Stimulated activated CD4-positive, alpha-beta T cell treated with anti-CD3 and anti-CD28 coated beads, Interleukin-15, amount 100 ng/mL, for 24 hours (primary cell): ENCODE measurements at regions not wholly inside any gene's neighbourhood (a gene's known extent, or its start where the extent isn't known, plus 50 kb on each side); places are given as distances from the start of the nearest gene placed in this dataset.

Source experiments
- DNase-seq: peaks from one replicate; pipeline ENCODE4 v3.0.0-alpha.2; 2020

DNA sequence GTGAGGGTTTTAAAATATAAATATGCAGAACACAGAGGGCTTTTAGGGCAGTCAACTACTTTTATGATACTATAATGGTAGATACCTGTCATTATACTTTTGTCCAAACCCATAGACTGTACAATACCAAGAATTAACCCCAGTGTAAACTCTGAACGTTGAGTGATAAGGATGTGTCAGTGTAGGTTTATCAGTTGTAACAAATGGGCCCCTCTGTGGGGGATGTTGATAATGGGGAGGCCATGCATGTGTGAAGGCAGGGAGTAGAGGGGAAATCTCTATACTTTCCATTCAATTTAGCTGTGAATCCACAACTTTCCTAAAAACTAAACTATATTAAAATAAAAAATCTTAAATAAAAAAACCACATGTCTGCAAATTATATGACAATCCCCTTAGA is 193.5 kb upstream of the CAMK1G start:
- no peak for DNase-seq

DNA sequence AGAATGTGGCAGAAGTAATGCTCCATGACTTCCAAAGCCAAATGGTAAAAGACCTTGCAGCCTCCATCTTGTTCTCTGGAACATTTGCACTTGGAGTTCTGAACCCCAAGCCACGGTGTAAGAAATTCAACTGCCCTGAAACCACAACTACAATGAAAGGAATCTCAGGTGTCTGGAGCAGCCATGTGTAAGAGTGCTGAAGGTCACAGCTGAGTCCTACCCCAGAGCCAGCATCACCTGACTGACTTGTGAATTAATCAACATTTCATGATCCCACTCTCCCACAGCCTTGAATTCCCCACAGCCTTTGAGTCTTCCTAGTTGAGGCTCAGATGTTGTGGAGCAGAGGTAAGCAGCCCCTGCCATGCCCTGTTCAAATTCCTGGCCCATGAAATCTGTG is 192.8 kb upstream of the CAMK1G start:
- no peak for DNase-seq

DNA sequence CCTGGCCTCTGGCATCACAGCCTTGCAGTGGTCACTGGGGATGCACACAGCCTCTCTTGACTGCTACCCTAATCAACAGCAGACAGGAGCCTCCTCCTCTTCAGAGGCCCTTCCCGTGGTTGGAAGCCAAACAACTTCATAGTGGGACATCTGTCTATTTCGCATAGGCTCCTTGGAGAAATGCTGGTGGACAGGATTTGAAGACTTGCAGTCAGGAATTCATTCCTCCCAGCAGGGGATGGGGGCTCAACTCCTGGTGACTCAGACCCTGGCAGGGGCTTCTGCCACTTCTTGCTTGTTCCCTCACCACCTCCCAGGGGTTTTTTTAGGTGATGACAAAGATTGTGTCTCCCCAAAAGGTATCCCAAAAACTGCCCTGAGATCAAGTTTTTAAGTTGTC is 191.7 kb upstream of the CAMK1G start:
- no peak for DNase-seq

DNA sequence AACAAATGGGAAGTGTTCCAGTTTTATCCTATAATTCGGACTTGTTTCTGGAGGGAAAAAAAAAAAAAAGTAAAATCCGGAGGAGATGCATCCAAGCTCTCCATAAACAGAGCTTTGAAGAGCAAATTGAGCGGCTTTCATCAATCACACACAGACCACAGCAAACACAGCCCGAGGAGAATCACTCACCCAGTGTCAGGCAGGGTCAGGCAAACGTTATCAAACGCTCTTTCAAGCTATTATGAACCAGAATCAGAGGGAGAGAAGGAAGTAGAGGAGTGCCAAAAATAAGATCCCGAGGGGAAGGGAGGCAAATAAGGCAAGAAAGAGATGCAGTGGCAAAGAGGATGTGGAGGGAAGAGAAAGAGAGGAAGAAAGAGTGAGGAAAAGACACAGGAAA is 188.3 kb upstream of the CAMK1G start:
- DNase-seq, result no peak

DNA sequence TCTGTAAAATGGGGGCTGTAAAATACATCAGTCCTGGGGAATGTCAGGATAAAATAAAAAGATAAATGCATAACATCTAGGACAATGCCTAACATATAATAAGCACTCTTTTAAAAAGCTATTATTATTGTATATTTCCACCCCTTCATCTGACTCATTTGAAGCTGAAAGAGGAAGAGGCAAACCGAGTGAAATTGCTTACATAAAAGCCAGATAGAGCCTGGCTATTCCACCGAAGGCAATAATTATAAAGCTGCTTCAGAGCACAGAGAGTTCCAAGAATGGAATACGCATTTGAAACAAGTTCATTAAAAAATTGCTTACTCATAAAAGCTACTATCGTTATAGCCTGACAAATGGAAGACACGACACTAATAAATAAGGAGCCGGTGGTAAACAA is 186.1 kb upstream of the CAMK1G start:
- no peak for DNase-seq

DNA sequence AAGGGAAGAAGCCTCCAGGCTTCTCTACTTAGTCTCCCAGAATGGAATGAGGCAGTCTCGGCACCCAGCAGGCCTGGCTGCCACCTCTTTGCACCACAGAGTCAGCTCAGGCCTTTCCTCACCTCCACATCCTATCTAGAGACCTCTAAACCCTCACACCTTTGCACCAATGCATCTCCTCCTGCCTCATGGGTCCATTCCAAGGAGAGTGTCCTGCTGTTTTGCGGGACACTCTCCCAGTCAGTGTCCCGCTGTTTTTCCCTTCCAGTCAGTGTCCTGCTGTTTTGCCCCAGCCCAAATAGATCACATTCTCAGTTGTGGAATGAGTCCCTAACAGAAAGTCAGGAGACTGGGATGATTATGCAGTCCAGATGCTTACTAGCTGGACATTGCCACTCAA is 185.6 kb upstream of the CAMK1G start:
- no peak for DNase-seq

DNA sequence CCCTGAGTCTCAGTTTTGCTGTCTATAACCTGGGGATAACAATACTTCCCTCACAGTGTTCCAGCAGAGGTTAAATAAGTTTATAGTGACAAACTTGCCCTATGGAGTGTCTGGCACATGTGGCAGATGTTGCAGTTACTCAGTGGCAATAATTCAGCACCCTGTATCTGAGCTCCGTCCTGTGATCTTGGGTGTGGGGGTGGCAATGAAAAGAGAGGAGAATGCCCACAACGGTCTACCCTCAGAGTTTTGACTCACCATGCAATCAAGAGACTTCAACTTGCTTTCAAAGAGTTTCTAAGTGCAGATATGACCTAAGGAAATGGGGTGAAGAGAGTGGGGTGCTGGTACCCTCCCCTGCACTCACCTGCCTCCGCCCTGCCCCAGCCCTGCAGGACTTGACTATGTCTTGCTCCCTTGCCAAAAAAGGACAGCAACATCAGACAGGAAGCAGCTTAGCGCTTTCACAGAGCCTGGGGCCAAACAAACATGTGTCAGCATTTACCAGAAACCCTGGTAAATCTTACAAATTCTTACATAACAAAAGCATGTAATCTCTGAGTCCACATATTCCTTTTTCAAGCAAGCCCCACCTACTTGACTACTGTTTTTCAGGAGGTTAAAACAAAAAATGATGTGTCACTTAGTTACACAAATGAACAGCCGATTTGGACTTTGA is 185.1 kb upstream of the CAMK1G start:
- DNase-seq, result no peak

DNA sequence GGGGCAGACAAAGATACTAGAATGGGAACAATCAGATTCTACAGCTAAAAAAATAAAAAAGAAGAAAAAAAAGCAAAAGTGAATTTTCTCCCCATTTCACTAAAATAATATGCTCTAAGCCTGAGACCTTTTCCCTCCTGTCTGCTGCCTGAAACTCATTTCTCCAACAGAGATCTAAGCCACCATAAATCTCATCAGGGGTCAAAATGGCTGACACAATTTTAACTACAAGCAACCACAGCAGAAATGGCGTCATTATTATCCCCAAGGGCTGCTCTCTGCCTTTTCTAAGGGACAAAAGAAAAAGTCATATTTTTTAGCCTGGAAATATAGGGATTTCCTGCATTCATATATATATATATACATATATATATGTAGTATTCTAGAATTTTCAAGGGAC is 183.7 kb upstream of the CAMK1G start:
- no peak for DNase-seq

DNA sequence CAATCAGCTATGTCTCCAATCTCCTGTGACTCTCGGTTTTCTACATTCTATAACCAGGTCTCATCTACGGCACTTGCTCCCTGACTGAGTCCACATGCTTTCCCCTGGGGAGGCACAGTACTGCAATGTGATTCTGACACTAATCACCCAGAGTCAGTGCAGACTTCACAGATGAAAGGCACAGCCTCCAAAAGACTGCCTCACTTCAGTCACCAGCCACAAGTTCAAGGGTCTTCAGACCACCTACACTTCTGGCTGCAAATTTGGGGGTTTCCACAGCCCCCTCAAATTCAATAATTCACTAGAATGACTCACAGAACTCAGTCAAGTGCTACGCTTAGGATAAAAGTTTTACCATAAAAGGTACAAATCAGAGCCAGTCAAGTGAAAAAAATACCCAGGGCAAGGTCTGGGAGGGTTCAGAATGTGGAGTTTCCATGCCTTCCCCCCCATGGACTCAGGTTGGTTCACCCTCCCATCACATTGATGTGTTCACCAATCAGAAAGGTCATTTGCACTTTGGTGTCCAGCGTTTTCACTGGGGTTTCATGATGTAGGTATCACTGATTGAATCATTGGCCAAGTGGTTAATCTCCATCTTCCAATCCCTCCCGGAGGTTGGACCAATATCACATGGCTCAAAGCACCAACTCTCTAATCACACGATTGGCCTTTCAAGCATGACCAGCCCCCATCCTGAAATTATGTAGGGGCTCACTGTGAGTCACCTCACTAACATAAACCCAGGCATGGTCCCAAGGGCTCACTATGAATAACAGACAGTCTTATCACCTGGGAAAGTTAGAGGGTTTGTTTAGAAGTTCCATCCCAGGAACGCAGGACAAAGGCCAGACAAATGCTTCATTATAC is 182.9 kb upstream of the CAMK1G start:
- DNase-seq, result no peak

DNA sequence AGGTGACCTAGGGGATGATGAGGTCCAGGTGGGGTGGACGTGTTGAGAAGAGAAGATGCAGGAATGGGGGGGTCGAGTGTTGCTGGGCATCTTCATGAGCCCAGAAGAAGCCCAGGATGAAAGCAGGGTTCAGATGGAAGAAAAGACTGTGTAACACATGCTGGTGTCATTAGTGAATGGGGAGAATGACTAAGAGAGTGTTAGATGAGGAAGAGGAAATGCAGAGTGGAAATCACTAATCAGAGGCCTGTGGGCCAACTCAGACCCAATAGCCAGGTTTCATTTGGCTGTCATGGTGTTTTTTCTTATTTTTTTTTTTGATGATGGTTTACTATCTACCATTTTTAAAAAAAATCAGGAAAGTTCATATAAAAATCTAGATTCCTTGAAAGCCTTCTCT is 180.8 kb upstream of the CAMK1G start:
- DNase-seq, result no peak

DNA sequence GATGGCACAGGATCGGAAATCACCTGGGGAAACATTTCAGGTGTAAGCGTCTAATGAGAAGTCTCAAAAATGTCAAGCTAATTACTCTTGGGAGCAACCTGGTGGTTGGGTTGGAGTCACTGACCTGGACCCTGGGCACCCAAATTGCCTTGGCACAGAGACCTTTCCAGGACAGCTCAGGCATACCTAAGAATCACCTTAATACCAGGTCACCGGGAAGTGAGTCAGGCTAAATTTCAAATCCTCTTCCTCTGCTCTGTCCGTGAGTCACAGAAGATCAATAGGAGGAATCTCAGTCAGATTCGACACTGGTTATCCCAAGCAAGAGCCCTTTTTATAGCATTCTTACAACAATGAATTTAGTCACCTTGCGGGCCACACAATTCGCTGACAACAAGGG is 179.6 kb upstream of the CAMK1G start:
- no peak for DNase-seq

DNA sequence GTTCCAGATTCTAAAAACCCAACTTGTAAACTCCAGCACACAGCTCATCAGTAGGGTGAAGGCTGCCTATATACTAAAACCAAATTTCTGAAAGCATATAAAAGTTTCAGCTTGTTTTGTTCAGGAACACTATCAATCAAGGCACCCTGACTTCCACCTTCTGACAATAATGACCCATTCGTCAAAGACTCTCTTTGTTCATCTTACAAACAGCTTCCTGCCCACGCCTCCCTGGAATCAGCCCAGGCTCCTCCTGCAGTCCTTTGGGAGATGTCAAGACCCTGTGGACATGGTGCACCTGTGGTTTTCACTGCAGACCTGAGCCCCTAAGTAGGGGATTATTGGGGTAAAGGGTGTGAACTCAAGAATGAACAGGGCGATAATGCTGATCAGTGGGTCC is 178.9 kb upstream of the CAMK1G start:
- no peak for DNase-seq

DNA sequence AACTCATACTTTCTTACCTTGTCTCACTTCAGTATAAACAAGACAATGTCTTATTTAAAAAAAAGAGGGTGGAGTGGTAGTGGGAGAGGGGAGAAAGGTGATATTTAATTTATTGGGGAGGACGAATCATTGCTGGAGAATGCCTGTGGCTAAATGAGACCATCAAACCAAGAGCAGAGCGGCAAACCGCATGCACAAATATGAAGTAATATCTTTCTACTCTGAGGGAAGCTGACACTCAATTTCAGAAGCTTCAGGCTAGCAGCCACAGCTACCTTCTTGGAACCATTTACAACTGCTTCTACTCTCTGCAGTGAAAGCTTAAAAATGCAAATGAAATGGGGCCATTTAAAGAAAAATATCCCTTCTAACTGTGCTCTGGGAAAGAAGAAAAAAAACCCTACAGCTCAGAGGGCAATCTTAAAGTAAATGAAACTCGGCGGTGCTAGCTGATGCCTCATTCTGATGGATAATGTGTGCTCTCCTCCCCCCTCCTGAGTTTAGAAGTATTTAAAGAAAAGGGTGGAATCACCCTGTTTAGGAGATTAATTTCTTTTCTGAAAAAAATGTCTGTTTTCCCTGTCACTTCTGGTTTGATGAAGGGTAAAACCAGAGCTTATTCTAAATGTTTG is 178.2 kb upstream of the CAMK1G start:
- no peak for DNase-seq

DNA sequence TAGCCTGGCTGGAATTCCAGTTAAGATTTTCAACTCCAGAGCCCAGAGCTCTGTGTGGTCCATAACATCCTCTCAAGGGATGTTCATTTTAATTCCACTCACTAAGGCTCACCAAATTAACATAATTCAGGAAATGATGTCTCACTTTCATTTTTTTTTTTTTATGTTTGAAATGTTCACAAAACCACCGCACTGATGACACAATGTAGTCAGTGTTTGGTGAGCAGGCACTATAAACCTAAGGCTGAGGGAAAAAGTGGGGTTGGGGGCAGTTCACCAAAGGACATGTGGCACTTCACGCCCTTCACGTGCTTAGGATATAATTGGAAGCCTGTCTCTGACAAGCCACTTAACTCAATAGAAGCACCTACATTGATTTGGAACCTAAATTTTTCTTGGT is 177.3 kb upstream of the CAMK1G start:
- DNase-seq, result no peak

DNA sequence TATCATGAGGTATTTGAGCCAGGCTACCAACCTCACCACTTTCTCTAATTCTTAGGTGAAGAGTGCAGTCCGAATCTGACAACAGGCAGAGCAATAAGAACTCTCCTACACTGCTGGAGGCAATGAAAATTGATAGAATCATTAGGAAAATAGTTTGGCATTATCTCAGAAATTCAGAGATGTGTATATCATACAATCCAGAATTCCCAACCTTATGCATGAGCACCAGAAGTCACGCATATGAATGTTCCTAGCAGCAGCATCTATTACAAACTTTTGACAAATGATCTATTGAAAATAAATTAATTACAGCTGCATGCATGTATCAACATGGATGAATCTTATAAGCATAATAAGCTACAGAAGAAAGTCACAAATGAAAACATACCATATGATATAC is 176.9 kb upstream of the CAMK1G start:
- DNase-seq, result no peak

DNA sequence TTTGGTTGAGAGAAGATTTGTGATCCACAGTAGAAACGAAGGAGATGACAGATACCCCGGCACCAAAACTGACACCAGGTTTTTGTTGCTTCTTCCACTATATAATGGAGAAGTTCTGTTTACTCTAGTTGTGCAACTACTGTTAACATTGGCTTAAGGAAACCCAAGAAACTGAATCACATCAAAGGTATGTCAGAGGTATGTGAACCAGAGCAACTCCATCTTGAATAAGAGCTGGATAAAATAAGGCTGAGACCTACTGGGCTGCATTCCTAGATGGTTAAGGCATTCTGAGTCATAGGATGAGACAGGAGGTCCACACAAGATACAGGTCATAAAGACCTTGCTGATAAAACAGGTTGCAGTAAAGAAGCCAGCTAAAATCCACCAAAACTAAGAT is 173.7 kb upstream of the CAMK1G start:
- no peak for DNase-seq

DNA sequence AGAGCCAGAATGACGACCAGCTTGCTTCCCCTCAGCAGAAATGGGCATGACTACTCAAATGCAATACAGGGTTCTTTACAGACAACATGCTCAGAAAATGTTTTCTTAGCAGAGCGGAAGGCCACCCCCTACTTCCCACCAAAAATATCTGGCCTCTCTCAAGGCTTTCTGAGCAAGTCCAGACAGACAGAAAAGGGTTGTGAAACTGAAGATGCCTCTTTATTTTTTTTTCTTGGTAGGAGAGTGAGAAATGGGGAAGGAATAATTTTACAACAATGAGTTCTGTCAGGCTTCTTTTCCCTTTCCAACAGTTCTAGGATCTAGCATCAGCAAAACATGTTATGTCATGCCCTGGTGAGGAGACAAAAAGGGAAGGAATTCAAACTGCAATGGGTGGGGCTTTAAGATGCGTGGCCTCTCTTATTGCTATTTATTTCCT is 172.0 kb upstream of the CAMK1G start:
- no peak for DNase-seq

DNA sequence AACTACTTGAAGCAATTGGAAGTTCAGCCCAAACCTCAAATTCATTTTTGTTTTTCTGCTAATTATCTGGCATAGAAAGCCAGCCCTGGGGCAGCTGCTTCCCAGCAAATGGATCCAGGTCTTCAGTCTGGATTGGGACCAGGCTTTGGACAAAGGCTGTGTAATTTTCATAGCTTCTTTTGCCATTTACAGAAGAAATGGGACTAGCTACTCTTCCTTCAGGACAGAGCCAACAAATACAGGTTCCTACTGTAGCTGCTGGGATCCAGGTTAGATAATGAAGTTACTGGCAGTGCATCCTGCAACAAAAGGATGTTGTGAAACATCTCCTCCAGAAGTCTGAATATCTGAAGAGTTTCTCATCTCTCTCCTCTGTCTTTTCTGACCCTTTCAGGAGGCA is 171.5 kb upstream of the CAMK1G start:
- no peak for DNase-seq

DNA sequence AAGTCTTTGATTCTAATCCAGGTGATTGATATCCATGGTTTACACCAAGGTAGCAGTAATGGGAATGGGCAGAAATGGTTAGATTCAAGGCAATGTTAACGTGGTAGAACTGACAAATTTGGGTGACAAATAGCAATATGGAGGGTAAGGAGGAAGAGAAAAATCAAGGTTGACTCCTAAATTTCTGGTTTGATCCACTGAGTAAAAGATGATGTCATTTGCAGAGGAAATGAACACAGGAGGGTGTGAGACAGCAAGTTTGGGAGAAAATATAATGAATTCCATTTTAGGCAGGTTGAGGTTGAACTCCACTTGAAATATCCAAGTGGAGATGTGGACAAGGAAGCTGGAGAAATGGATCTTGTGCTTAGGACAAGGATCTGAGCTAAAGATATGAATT is 170.9 kb upstream of the CAMK1G start:
- DNase-seq, result no peak

DNA sequence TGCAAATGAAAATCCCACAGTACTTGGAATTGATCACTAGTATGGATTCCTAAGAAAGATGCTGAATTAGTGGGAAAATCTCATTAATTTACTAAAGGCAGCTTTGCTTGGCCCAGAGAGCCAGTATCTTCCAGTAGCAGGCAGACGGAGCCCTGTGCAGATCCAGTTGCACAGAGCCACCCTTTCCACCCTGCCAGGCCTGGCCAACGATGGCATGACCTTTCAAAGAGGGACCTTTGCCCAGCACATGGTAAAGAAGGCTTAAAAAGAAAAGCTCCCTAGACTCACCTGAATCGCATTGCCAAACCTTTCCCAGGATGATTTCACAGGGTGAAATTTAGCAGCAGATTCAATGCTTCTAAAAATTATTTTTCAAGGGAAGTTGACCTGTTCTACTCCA is 170.5 kb upstream of the CAMK1G start:
- no peak for DNase-seq

DNA sequence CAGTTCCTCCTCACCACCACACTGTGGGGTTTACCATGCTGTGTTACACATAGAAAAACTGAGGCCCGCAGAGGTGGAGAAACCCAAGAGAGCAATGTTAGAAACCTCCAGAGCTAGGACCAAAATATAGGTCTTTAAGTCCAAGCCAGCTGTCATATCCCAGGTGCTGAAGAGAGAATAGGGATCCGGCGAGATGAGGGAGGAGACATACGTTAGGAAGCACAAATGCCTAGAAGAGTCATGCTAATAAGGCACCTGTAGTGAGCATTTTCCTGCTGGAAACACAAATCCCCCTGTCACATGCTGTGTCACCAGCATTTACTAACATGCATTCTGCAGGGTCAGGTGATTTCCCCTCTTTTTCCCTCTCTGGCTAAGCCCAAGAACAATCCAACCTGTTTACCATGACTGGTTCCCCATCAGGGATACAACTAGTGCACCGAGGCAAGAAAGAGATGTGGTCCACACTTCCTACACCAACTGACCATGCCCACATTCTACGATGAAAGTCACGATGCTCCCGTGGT is 168.6 kb upstream of the CAMK1G start:
- no peak for DNase-seq

DNA sequence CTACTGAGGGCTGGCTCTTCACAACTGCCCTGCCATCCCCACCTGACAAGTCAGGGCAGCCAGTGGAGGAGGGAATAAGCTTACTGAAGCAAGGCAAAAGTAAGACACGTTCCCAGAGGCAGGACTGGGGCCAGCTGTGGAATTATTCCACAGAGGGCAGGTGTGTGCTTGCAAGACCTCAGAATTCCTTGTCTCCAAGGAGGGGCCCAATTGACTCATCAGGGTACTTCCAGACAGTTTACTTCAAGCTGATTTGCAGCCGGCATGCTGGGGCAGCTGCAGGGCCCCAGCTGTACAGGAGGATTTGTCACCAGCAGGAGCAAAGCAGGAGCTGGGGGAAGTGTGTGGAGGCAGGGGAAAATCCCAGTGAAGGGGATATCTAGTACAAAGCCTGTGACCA is 167.5 kb upstream of the CAMK1G start:
- DNase-seq, result no peak

DNA sequence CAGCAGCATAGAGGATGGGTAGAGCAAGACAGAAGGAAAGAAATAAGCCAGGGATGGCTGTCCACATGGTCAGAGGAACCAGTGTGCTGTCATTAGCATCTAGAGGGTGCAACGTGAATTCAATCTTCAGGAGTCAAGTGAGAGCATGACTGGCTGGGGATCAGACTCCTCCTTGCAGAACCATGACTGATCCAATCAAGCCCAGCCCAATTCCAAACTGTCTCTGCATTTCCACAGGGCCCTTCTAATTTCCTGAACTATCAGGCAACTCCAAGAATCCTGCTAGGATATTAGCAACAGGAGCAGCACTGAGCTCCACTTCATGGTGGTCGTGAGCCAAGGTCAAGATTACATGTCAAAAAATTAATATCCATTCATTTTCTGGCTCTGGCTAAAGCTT is 166.8 kb upstream of the CAMK1G start:
- DNase-seq, result no peak

DNA sequence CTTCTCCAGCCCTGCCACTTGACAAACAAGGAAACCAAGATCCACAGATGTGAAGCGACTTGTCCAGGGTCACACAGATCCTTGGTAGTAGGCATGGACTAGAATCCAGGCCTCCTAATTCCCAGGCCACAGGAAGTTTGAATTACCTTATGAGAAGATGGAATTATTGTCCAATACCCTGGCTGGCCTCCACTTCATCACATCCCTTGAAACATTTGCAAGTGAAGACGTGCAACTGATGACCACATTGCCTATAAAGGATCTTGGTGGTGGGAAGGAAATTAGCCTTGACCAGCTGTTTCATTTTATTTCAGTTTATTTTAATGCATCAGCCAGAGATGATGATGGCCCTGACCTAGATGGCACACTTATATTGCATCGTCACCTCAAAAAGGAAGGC is 165.8 kb upstream of the CAMK1G start:
- DNase-seq, result no peak
